ENCODE measurements at regions not wholly inside any gene's neighbourhood (a gene's known extent, or its start where the extent isn't known, plus 50 kb on each side); places are given as distances from the start of the nearest gene placed in this dataset.
"Not testable (repeated sequence)": the region's sequence is repeated elsewhere in the genome, so short reads cannot be mapped to it uniquely, and the experiment has no call there.

DNA sequence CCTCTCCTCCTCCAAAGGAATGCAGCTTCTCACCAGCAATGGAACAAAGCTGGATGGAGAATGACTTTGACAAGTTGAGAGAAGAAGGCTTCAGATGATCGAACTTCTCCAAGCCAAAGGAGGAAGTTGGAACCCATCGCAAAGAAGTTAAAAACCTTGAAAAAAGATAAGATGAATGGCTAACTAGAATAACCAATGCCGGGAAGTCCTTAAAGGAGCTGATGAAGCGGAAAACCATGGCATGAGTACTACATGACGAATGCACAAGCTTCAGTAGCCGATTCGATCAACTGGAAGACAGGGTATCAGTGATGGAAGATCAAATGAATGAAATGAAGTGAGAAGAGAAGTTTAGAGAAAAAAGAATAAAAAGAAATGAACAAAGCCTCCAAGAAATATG lies 629.2 kb upstream of the PABPC4L start:
- not testable (repeated sequence) for DNase-seq

DNA sequence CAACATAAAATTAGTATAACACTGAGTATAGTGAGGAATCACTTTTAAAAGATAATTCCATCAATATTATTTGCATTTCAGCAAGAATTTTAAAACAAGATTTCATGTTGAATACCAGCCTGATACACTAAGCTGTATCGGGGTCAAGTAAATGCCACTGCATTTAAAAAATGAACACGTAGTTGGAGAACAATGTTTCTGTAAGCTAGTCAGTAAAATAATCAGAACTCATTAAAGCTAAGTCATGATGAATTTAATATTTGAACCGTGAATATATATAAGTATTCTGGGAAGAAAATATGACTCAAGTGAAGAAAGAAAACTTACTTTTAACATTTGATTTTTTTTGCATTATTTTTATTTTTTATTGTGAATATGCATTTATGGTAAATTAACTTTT lies 611.0 kb upstream of the PABPC4L start:
- no peak for DNase-seq

DNA sequence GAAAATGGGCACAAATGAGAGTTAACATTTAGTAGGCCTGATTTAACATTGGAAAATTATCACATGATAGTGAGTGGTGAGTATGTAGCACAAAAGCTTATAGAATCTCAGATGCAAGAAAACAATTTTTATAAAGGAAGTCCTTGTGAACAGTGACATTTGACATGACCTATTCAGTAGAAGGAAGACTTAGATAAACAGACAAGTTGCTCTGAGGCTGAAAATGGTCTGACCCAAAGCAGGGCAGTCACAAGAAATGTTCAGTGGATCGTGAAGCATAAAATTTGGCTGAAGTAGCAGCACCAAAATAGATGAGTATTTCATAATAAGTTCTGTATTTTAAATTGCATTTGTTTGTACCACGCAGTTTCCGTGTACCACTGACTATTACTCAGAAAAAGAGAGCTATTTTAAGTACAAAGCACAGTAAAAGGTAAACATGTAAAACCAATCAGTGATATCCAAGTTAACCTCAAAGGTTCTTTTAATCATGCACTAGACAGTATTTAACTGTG lies 605.7 kb upstream of the PABPC4L start:
- DNase-seq = no peak

DNA sequence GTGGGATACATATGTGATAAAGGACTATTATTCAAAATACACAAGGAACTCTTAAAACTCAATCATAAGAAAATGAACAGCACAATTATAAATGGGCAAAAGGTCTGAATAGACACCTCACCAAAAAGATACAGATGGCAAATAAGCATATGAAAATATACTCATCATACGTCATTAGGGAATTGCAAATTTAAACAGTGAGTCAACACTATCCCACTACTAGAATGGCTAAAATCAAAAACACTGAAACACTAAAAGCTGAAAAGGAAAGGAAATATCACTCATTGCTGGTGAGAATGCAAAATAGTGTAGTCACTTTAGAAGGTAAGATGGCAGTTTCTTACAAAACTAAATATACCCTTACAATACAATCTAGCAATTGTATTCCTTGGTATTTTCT lies 597.0 kb upstream of the PABPC4L start:
- DNase-seq = no peak

DNA sequence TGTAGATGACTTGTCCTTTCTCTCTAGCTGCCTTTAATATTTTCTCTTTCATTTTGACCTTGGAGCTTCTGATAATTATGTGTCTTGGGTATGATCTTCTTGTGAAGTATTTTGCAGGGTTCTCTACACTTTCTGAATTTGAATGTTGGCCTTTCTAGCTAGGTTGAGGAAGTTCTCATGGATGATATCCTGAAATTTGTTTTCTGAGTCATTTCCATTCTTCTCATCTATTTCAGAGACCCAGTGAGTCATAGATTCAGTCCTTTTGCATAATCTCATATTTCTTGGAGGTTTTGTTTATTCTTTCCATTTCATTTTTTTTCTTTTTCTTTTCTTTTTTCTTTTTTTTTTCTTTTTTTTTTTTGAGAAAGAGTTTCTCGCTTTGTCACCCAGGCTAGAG lies 585.7 kb upstream of the PABPC4L start:
- no peak for DNase-seq

DNA sequence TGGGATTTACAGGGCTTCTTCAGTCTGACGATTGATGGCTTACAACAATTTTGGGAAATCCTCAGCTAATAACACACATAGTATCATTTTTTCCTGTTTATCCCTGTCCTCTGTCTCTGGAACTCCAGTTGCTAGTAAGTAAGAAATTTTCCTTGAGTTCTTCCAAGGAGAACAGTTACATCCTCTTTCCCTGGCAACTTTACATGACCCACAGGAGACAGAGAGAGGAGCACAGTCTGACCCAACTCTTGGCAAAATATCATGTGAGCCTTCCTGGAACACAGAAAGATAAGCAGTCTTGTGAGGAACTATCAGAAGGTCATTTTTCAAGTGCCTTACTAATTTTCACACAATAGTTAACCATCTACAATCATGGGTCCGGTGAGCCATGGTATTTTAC lies 578.7 kb upstream of the PABPC4L start:
- DNase-seq = no peak

DNA sequence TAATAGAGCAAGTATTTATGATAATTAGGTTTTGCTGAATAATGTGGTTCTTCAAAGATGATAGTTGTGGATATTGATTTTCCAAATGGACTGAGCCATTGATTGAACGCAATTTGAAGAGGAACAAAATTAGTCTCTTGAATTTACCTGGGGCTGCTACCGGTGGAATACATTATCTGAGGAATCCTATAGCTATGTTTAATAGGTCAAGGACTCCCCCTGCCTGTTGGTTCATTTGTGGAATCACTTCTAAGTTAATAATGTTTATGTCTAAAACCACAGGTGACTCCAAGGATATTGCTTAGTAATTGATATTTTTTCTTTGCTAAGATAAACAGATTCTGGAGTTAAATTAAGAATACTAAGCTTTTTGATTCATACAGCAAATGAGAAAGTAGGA lies 576.0 kb upstream of the PABPC4L start:
- no peak for DNase-seq

DNA sequence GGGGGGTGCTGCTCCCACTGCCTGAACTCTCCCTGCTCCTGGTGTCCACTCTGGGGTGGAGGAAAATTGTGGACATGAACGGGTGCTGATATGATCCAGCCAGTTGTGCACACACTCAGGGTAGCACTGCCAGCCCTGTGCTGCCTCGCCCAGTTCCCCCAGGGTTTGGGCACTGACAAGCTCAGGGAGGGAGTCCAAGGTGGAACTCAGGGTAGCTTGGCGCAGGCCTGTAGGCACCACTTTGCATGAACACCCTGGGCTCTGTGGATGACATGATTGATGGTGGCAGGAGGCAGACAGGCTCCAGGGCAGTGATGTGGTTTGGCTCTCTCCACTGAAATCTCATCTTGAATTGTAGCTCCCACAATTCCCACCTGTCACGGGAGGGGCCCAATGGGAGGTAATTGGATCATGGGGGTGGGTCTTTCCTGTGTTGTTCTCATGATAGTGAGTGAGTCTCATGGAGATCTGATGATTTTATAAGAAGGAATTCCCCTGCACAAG lies 572.0 kb upstream of the PABPC4L start:
- no peak for DNase-seq

DNA sequence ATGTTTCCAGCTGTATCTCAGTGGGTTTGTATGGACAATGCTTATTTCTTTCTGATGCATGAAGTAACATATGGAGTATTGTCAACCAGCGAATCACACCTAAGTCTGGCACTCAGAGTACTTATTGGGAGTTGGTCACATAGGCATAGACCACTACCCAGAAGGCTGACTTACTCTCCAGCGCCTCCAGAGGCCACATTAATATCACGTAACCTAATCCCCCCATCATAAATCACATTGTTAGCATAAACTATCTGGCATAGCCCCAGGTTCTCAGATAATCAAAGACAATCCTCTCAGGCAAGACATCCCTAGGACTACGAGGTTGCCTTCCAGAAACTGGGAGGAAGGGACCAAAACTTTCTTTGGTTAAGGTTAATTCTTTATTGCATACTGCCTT lies 560.5 kb upstream of the PABPC4L start:
- DNase-seq = no peak

DNA sequence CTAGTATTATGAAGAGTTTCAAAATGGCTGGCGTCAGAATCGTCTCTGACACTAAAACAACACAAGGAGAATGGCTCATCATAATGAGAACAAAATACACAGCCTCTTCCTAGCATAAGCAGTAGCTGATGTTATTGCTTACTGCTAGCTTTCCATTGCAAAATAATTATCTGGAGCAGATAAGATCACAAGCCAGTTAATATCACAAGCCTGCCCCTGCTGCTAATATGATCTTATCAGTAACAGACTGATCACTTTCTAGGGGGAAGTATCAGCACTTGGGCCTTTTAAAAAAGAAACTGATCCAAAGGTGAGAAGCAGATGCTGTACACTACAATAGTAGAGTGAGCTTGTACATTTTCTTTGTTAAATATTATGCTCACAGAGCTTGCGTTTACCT lies 554.8 kb upstream of the PABPC4L start:
- no peak for DNase-seq

DNA sequence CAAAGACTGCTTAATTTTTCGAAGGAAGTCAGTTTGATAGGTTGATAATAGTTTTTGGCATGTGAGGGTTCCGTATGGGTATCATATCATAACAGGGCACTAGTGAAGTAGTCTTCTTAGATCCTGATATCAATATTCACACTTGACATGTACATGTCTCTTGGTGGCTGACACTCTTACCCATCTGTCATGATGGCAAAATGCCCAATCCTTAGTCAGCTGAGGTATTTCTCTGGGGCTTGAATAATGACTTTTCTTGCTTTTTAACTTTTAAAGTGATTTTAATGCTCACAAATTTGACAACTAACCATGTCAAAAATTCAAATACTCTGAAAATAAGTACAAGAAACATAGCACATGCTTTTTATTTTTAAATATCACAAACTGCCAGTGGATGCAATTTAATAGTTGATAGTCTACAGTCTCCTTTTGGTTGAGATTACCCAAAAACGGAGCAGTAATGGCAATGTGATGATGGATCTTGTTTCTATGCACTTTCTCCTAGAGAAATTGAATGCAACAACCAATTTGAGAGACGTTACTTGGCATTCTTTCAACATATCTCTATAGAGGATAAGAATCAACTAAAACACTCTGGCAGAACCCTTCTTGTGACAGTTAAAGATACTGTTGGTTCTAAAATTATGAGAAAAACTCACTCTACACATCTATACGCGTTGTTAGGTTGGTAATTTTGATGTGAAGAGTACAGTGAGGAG lies 552.9 kb upstream of the PABPC4L start:
- no peak for DNase-seq

DNA sequence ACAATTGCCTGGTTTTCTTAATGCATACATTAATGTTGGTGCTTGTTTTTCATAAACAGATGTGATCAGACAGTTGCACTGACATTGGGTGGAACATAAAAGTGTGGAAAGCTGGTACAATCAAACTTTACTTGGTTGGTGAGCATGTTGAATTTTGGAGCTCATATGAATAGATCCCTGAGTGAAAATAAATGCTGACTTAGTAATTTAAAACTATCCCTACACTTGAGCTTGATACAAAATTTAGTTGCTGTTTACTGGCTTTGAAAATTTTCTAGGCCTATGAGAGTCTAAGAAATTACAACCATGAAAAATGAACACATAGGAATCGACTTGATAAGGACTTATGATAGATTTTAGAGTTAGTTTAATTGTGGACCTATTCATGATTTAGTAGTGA lies 551.8 kb upstream of the PABPC4L start:
- DNase-seq = no peak

DNA sequence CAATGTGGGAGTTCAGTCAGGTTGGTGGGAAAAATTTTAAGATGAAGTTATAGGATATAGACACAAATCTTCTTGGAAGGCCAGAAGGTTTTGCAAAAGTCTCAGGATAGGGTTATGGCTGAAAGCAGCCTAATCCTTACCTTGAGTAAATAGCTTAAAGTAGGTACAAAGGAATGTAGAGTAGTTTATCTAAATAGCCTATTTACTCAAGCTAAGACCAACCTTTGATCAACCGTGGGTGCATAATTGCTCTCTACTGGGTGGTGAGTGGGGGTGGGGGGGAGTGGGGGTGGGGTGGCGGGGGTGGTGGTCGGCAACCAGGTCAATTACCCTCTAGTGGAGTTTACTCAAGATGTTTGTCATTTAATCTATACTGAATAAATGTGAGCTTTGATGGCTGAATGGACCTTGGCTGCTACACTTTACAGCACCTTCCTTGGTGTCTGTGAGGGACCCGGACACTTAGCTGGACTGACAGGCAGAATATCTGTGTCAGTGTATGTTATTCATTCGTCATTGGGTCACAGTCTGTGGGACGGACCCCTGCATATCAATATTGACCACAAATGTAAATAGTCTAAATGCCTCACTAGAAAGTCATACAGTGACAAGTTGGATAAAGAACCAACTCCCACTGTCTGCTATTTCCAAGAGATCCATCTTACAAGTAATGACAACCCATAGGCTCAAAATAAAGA lies 545.7 kb upstream of the PABPC4L start:
- no peak for DNase-seq

DNA sequence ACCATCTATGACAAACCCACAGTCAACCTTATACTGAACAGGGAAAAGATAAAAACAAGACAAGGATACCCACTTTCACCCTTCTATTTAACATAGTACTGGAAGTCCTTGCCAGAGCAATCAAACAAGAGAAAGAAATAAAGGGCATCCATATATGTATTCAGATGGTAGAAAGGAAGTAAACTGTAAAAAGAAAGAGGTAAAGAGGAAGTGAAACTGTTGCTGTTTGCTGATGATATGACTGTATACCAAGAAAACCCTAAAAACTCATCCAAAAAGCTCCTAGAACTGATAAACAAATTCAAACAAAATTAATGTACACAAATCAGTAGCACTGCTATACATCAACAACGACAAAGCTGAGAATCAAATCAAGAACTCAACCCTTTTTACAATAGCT lies 538.7 kb upstream of the PABPC4L start:
- DNase-seq = no peak

DNA sequence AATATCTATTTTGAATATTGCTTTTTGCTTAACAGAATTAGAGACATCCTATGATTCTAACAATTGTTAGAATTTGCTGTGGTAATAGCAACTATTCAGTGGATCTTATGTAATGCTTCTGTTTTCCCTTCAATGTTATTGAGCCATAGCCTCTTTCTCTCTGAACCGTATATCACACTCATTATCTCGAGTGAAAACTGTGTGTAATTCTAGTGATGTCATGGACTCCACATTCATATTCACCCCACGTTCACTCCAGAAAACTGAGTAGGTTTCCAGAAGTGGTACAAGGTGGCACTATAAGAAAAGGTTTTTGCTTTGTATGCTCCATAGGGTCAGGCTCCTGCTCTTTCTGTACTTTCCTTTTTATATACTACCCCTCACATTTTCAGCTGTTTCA lies 534.3 kb upstream of the PABPC4L start:
- DNase-seq = no peak

DNA sequence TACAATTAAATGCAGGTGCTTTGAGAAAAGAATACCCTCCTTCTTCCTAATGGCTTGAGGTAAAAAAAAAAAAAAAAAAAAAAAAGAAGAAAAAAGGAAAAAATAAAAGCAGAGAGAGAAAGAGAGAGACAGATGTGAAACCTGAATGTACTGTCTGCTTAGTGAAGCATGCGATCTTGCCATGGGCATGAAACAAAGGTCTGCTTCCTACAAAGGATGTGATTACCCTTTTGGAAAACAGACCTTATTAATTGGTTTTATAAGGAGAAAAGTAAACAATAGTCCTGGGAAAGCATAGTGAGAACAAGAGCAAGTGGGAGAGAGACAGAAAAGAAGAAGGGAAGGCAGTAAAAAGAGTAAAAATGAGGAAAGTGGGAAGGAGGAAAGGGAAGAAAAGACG lies 526.1 kb upstream of the PABPC4L start:
- no peak for DNase-seq

DNA sequence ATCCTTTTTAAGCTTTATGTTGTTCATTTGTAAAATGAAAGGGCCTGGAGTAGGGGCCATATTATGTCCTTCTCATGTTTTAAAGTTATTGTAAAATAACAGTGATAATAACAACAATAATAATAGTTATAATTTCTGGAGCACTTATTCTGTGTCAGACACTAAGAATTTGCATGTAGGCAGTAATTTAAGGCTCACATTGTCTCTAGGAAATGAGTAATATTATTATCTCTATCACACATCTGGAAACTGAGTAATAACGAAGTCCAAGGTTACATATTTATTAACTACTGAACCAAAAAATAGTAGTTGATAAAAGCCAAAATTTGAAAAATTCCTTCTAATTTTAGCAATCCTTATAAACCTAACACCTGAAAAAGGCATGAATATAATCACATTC lies 520.7 kb upstream of the PABPC4L start:
- no peak for DNase-seq

DNA sequence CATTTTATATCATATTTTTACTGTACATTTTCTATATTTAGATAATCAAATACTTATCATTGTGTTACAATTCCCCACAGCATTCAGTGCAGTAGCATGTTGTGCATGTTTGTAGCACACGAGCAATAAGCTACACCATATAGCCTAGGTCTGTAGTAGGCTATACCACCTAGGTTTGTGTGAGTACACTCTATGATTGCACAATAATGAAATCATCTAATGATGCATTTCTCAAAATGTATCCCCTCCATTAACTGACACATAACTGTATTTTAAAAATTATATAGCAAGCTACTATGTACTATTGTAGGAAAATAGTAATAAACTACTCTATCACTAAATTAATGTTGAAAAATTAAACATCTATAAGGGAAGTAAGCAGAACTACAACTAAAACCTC lies 518.4 kb upstream of the PABPC4L start:
- DNase-seq = no peak

DNA sequence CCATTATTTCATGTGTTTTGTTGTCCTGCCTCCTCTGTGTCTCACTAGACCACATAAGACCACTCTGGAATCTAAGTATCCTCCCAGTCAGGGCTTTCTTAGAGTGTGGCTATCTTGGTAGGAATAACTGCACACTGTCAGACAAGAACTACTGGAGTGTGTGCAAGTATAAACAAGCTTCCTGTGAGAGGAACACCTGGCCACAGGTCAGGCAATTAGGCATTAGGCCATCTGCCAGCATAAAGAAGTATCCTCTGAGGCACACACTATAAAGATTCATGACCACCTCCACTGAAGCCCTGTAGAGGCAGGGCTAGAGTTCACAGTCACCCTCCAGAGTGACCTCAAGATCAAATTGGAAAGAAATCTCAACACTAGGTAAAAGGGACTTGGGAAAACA lies 507.0 kb upstream of the PABPC4L start:
- no peak for DNase-seq

DNA sequence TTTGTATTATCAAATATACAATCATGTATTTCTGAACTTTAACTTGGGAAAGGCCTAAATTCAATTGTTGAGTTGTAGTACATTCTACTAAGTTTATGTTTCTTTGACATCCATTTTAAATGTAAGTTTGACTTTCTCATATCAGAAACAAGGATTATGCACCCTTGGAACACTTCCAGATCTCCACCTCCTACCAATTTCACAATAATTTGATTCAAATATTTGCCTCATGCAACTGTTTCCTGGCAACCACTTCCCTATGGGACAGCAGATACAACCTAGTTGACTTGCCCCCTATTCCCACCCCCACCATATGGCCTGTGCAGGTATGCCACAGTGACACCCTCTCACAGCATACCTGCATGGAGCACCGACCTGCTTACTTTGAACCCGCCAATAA lies 506.4 kb upstream of the PABPC4L start:
- no peak for DNase-seq

DNA sequence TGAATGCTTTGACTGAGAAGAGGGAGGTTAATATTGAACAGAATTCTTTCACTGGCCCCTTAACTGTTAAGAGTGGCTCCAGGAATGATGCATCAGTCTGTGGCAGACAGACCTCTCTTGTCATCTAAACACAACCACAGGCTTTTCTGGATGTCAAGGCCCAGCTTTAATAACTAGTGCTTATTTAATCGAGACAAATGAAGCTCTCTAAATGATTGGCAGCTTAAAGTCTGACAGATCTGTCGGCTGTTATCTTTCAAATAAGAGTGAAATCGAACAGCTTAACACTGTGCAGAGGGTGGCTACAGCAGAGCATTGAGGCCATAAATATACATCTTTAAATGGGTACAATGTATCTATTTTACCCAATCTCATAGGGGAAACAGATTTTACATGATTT lies 500.8 kb upstream of the PABPC4L start:
- no peak for DNase-seq

DNA sequence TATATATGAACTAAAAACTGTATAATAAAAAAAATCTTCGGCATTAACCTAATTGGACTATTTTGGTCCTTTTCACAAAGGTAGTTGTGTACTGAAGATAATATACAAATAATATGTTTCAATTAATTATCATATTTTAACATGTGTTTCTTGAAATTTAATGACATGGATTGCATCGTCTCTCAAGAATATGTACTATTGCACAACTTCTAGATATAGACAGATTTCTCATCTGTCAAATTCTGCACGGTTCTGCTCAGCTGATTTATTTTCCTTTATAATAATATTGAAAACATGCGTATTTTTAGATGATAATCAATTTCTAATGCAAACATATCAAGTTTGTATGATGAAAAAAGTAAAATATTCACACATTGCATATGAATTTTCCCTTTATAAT lies 498.7 kb upstream of the PABPC4L start:
- DNase-seq = no peak

DNA sequence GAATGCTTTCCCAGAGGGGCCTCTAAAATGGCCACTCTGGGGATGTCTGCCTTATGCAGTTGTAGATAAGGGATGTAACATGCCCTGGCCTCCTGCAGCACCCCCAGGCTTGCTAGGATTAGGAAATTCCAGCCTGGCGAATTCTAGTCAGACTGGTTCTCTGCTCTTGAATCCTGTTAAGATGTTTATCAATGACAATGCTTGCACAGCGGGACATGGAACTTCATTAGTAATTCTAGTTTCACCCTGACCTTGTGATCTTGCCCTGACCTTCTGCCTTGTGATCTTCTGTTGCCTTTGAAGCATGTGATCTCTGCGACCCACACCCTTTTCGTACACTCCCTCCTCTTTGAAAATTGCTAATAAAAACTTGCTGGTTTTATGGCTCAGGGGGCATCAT lies 497.2 kb upstream of the PABPC4L start:
- DNase-seq = not testable (repeated sequence)

DNA sequence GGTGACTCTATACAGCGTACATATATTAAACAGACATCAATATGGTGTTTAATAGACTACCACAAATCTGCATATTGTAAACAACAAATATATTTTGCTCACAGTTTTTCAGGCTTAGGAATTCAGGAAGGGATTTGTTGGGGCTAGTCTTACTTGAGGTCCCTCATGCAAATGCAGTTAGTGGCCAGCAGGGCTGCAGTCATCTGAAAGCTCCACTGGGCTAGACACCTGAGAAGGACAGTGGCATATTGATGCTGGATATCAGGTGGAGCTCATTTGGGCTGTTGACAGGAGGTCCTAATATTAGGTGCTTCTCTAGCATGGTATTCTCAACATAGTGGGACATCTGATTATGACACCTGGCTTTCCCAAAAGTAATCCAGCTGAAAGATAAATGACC lies 493.8 kb upstream of the PABPC4L start:
- DNase-seq = no peak

DNA sequence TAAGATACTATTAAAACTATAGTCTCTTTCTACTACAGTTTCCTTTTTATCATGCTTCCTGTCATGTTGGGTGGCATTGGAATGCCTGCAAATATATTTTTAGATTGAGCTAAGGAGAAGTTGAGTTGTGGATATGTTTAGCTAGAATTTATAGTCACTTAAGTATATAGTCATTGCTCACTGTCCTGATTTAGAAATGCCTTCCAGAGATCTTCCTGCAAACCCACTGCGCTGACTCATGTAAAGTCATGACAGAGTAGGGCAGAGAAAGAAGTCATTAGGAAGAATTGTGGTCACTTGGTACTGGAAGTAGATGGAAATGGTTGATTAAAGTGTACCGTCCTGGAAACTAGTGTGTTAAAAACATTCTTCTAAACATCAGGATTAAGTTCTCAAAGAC lies 490.3 kb upstream of the PABPC4L start:
- no peak for DNase-seq
